Umbilical cord (tissue), 1 donor: ENCODE measurements at regions not wholly inside any gene's neighbourhood (a gene's known extent, or its start where the extent isn't known, plus 50 kb on each side); places are given as distances from the start of the nearest gene placed in this dataset.

Experiments used
- DNase-seq: peaks from one replicate; pipeline ENCODE4 v3.0.0-alpha.2; 2015; ENCODE audit warnings: low spot score

- DNase-seq = no peak
Observed at GRCh38 chr7:138254444-138254843, 178.2 kb downstream of the AKR1D1 start.

GRCh38 chr7:138257459-138258196 is 181.4 kb downstream of the AKR1D1 start:
- DNase-seq = peak; percentile 94

- DNase-seq = peak; percentile 86
Observed at GRCh38 chr7:138258197-138258559, 181.9 kb downstream of the AKR1D1 start.

GRCh38 chr7:138259675-138260074 is 183.4 kb downstream of the AKR1D1 start:
- DNase-seq = no peak

- DNase-seq = no peak
Observed at GRCh38 chr7:138267934-138268333, 191.7 kb downstream of the AKR1D1 start.

- no peak for DNase-seq
Observed at GRCh38 chr7:138276891-138277290, 183.2 kb upstream of the TRIM24 start.

- DNase-seq = no peak
Observed at GRCh38 chr7:138278601-138279000, 181.5 kb upstream of the TRIM24 start.

GRCh38 chr7:138282997-138283396 is 177.1 kb upstream of the TRIM24 start:
- DNase-seq = peak; percentile 15

- DNase-seq = no peak
Observed at GRCh38 chr7:138285129-138285528, 174.9 kb upstream of the TRIM24 start.

- no peak for DNase-seq
Observed at GRCh38 chr7:138286846-138287245, 173.2 kb upstream of the TRIM24 start.

- no peak for DNase-seq
Observed at GRCh38 chr7:138287549-138287948, 172.5 kb upstream of the TRIM24 start.

- no peak for DNase-seq
Observed at GRCh38 chr7:138289082-138289481, 171.0 kb upstream of the TRIM24 start.

GRCh38 chr7:138289864-138290263 is 170.2 kb upstream of the TRIM24 start:
- DNase-seq = no peak

- no peak for DNase-seq
Observed at GRCh38 chr7:138292951-138293350, 167.1 kb upstream of the TRIM24 start.

- no peak for DNase-seq
Observed at GRCh38 chr7:138295049-138295637, 164.9 kb upstream of the TRIM24 start.

GRCh38 chr7:138297526-138297925 is 162.5 kb upstream of the TRIM24 start:
- DNase-seq = no peak

- DNase-seq = no peak
Observed at GRCh38 chr7:138299066-138299465, 161.0 kb upstream of the TRIM24 start.

GRCh38 chr7:138303230-138304070 is 156.6 kb upstream of the TRIM24 start:
- no peak for DNase-seq

GRCh38 chr7:138304071-138304320 is 156.1 kb upstream of the TRIM24 start:
- DNase-seq = peak; percentile 74

- no peak for DNase-seq
Observed at GRCh38 chr7:138307633-138308032, 152.4 kb upstream of the TRIM24 start.

GRCh38 chr7:138308136-138308535 is 151.9 kb upstream of the TRIM24 start:
- no peak for DNase-seq

- DNase-seq = no peak
Observed at GRCh38 chr7:138309186-138309585, 150.9 kb upstream of the TRIM24 start.

GRCh38 chr7:138313829-138314178 is 146.3 kb upstream of the TRIM24 start:
- no peak for DNase-seq
